ACC112 (cell line): ENCODE measurements at regions not wholly inside any gene's neighbourhood (a gene's known extent, or its start where the extent isn't known, plus 50 kb on each side); places are given as distances from the start of the nearest gene placed in this dataset.

Source experiments
- H2AFZ ChIP-seq: fragments of 200-600 bp; sonication (generic); one replicate; pipeline ENCODE4 v1.6.0; 2017; ENCODE audit warnings: antibody characterized with exemption, low read length; ENCODE audit not compliant: unreplicated experiment
- H3K27ac ChIP-seq: fragments of 200-600 bp; sonication (generic); 2 replicates; pipeline ENCODE4 v1.5.1; 2014; ENCODE audit warnings: low read depth, mild to moderate bottlenecking, antibody characterized with exemption, low read length, moderate library complexity
- H3K27me3 ChIP-seq: fragments of 200-600 bp; sonication (generic); 2 replicates; pipeline ENCODE4 v1.6.1; 2014; ENCODE audit warnings: mild to moderate bottlenecking, antibody characterized with exemption, low read length, moderate library complexity, mixed read lengths; ENCODE audit not compliant: insufficient read depth
- H3K36me3 ChIP-seq: fragments of 200-600 bp; sonication (generic); 2 replicates; pipeline ENCODE4 v1.6.1; 2016; ENCODE audit warnings: mild to moderate bottlenecking, antibody characterized with exemption, low read length, moderate library complexity, mixed read lengths; ENCODE audit not compliant: insufficient read depth
- H3K4me1 ChIP-seq: fragments of 200-600 bp; sonication (generic); one replicate; pipeline ENCODE4 v1.6.1; 2016; ENCODE audit warnings: low read length, mixed read lengths; ENCODE audit not compliant: insufficient read depth, unreplicated experiment, control insufficient read depth
- H3K4me3 ChIP-seq: fragments of 200-600 bp; sonication (generic); 2 replicates; pipeline ENCODE4 v1.5.1; 2014; ENCODE audit warnings: mild to moderate bottlenecking, low read depth, low read length
- H3K79me2 ChIP-seq: fragments of 200-600 bp; sonication (generic); one replicate; pipeline ENCODE4 v1.6.0; 2016; ENCODE audit warnings: low read length; ENCODE audit not compliant: control insufficient read depth, unreplicated experiment, insufficient read depth

- H3K79me2 ChIP-seq: no peaks in the 10 kb centered on the region
- peaks cover 35% of the 10 kb centered on the region for H3K27me3 ChIP-seq
- no peak overlapping the region for H3K4me3 ChIP-seq
- H3K4me1 ChIP-seq: no peaks in the 10 kb centered on the region
- H3K36me3 ChIP-seq: no peaks in the 10 kb centered on the region
- H3K27ac ChIP-seq: no peak overlapping the region
- H2AFZ ChIP-seq: no peak overlapping the region
These were observed 159.0 kb upstream of the ZC3H12A start for GRCh38 chr1:37315371-37315846.

DNA sequence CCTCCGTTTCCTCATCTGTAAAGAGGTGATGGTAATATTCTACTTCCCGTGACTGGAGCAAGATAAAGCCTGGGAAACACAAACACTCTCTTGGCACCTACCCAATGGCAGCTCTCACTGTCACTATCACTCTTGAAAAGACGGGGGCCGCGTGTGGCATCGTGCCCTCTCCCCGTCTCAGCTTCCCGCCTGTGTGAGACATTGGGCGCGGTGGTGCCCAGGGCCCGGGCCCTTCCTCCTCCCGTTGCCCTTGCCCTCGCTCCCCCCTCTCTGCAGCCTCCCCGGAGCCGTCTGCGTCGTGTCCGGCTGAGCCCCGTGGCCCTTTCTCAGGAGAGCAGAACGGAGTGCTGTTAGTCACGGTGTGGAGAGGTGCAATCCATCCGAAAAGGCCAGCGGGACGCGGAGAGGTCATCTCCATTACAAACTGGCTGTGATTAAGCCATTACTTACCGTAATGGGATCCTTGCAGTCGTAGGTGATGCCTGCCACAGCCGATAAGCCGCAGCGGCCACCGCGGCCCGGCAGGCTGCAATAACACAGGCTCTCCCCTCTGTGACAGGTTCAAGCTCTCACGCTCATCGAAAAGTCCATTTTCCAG lies 156.4 kb upstream of the ZC3H12A start:
- Histone ChIP-seq H3K36me3 (no peaks in the 10 kb centered on the region), H3K79me2 (no peaks in the 10 kb centered on the region), H3K27me3 (peaks cover 35% of the 10 kb centered on the region), H3K4me3 (no peak overlapping the region), H2AFZ (no peak overlapping the region), H3K4me1 (no peaks in the 10 kb centered on the region), H3K27ac (no peak overlapping the region)

DNA sequence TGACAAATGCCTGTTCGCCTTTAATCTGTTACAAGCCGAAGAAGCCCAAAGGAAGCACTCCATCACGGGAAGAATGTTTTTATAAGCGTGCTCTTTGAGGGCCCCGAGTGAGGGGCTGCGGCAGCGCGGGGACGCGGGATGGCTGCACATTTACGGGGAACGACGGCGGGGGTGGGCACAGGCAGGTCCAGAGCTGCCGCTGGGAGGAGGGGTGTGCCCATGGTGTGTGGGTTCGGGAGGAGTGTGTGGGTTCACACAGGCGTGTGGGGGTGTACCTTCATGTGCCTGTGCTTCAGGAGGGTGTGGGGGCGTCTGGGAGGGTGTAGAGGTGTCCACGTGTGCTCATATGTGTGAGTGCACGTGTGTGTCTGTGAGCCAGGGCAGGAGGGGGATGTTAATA lies 155.9 kb upstream of the ZC3H12A start:
- Histone ChIP-seq H3K79me2 (no peaks in the 10 kb centered on the region), H3K27ac (no peak overlapping the region), H3K4me3 (no peak overlapping the region), H3K36me3 (no peaks in the 10 kb centered on the region), H2AFZ (no peak overlapping the region), H3K27me3 (peaks cover 35% of the 10 kb centered on the region), H3K4me1 (no peaks in the 10 kb centered on the region)

DNA sequence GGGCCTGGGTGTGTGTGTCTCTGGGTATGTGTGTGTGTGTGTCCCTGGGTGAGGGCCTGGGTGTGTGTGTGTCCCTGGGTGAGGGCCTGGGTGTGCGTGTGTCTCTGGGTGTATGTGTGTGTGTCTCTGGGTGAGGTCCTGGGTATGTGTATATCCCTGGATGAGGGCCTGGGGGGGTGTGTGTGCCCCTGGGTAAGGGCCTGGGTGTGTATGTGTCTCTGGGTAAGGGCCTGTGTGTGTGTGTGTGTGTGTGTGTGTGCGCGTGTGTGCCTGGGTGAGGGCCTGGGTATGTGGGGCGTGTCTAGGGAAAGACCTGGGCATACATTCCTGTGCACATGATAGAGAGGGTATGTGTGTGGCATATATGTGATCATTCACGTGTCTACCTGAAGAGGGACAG lies 155.1 kb upstream of the ZC3H12A start:
- Histone ChIP-seq H2AFZ (no peak overlapping the region), H3K36me3 (no peaks in the 10 kb centered on the region), H3K4me1 (no peaks in the 10 kb centered on the region), H3K4me3 (no peak overlapping the region), H3K79me2 (no peaks in the 10 kb centered on the region), H3K27ac (no peak overlapping the region), H3K27me3 (peaks cover 35% of the 10 kb centered on the region)

DNA sequence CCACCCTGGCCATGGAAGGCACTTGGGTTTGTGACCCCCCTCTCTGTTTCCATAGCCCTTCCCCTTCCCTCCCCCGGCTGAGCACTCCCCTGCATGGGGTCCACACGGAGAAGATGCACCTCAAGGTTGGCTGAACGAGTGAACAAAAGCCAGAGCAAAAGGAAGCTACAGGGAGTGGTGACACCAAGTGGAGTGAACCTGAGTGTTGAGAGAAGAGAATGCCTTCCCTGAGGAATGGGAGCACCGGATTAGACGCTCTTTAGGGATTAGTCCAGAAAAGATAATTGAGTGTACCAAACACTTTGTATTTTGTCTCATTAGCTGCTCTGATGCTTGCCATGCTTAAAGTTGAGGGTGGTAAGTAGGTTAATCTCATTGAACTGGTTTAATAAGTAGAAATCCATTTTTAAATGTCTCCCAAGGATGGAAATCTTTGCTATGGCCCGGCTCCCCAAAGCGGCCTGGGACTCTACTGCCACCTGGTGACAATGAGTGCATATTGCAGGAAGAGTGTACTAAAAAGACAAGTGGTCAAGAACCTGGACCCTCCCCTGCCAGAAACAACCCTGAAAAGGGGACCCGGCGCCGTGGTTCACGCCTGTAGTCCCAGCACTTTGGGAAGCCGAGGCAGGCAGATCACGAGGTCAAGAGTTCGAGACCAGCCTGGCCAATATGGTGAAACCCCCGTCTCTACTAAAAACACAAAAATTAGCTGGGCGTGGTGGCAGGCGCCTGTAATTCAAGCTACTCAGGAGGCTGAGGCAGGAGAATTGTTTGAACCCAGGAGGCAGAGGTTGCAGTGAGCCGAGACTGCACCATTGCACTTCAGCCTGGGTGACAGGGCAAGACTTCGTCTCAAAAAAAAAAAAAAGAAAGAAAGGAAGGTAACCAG lies 150.6 kb upstream of the ZC3H12A start:
- no peak overlapping the region for H3K4me3 ChIP-seq
- no peaks in the 10 kb centered on the region for H3K4me1 ChIP-seq
- H3K27me3 ChIP-seq: peaks cover under 1% of the 10 kb centered on the region; the same call in 1 of the 2 replicates
- H2AFZ ChIP-seq: no peak overlapping the region
- no peaks in the 10 kb centered on the region for H3K79me2 ChIP-seq
- no peak overlapping the region for H3K27ac ChIP-seq
- H3K36me3 ChIP-seq: no peaks in the 10 kb centered on the region

DNA sequence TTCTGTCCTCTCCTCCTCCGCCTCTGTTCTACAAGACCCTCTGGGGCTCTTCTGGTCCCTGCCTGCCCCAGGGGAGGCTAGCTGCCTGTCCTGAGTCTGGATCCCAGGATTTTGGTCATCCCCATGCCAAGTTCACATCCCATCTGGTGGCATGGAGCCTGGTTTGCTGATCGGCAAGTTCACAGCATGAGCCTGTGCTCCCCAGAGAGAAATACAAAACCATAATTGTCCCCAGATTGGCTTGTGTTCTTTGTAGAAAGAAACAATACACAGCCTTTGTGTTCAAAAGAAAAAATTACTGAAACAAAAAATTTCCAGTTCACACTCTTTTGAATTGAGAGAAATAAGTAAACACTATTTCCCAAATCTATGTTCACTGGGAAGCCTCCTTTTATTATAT lies 149.4 kb upstream of the ZC3H12A start:
- Histone ChIP-seq H3K79me2 (no peaks in the 10 kb centered on the region), H3K27me3 (no peaks in the 10 kb centered on the region; the same call in 1 of the 2 replicates), H3K36me3 (no peaks in the 10 kb centered on the region), H2AFZ (no peak overlapping the region), H3K4me3 (no peak overlapping the region), H3K4me1 (no peaks in the 10 kb centered on the region), H3K27ac (no peak overlapping the region)

DNA sequence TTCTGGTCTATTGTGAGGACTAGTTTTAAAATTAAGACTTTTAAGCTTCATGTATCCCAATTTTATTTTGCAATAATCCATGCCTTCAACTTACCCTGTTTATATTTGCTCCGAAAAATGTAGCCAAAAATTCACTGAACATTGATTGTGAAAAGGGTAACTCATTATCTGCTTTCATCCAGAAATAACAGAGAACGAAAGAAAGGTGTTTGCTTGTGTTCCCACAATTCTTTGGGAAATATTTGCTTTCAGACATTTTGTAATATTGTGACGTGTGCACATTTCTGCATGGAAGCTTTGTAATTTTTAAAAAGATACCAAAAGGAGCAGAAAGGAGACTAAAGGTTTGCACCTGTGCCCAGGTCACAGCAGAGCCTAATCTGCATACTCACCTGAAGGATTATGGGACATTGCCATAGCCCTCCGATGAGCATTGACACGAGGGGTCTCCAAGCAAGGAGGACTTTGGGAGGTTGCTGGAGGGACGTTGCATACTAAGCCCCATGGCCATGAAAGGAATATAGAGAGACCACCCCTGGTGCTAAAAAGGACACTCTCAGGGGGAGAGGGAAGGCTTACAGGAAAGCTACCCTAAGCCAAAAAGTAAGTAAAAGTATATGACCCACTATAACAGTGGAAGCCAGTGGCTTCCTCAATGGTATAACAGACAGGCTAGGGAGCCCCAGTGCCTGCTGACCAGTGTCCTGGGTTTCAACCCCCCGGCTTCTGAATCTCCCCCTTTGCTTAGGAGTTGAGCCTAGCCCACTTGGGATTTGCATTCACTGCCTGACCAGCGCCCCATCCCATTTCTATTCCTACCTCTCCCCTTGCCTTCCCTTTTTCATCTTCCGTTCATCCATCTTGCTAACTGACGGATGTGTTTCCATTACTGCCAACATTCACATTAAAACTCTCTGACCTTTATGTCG lies 148.6 kb upstream of the ZC3H12A start:
- Histone ChIP-seq H3K4me1 (no peaks in the 10 kb centered on the region), H3K27ac (no peak overlapping the region), H3K27me3 (no peaks in the 10 kb centered on the region), H3K4me3 (no peak overlapping the region), H2AFZ (no peak overlapping the region), H3K36me3 (no peaks in the 10 kb centered on the region), H3K79me2 (no peaks in the 10 kb centered on the region)

GRCh38 chr1:37332126-37332525 lies 142.3 kb upstream of the ZC3H12A start:
- Histone ChIP-seq H3K27ac (no peak overlapping the region), H3K36me3 (no peaks in the 10 kb centered on the region), H3K4me1 (no peaks in the 10 kb centered on the region), H3K4me3 (no peak overlapping the region), H3K79me2 (no peaks in the 10 kb centered on the region), H3K27me3 (no peaks in the 10 kb centered on the region), H2AFZ (no peak overlapping the region)

GRCh38 chr1:37338658-37339057 lies 135.7 kb upstream of the ZC3H12A start:
- Histone ChIP-seq H3K27me3 (no peaks in the 10 kb centered on the region), H3K4me3 (no peak overlapping the region), H3K4me1 (no peaks in the 10 kb centered on the region), H3K27ac (no peak overlapping the region), H3K79me2 (no peaks in the 10 kb centered on the region), H2AFZ (no peak overlapping the region), H3K36me3 (no peaks in the 10 kb centered on the region)

GRCh38 chr1:37342736-37343135 lies 131.6 kb upstream of the ZC3H12A start:
- Histone ChIP-seq H2AFZ (no peak overlapping the region), H3K4me1 (no peaks in the 10 kb centered on the region), H3K36me3 (no peaks in the 10 kb centered on the region), H3K27me3 (no peaks in the 10 kb centered on the region), H3K27ac (no peak overlapping the region), H3K79me2 (no peaks in the 10 kb centered on the region), H3K4me3 (no peak overlapping the region)
